Stimulated activated naive CD8-positive, alpha-beta T cell treated with anti-CD3 and anti-CD28 coated beads, Interleukin-15, amount 100 ng/mL, for 72 hours (primary cell): ENCODE measurements at regions not wholly inside any gene's neighbourhood (a gene's known extent, or its start where the extent isn't known, plus 50 kb on each side); places are given as distances from the start of the nearest gene placed in this dataset.
"Not testable (repeated sequence)": the region's sequence is repeated elsewhere in the genome, so short reads cannot be mapped to it uniquely, and the experiment has no call there.

Experiments used
- ATAC-seq: fragments of 150-1000 bp; cut with Tn5 transposase; 2 replicates; pipeline ENCODE4 v1.10.0; 2021; ENCODE audit warnings: mild to moderate bottlenecking, moderate library complexity
- DNase-seq, 2 donors: peaks; one replicate each; pipeline ENCODE4 v3.0.0; 2021 to 2022
- H3K27ac Mint-ChIP-seq, 2 donors: one replicate each; pipeline ENCODE4 v1.8.0; 2022; ENCODE audit warnings: mild to moderate bottlenecking in 2 of 2, mixed read lengths in 2 of 2, moderate library complexity in 2 of 2
- H3K27me3 Mint-ChIP-seq: one replicate; pipeline ENCODE4 v1.8.0; 2022; ENCODE audit warnings: mixed read lengths
- H3K4me1 Mint-ChIP-seq: one replicate; pipeline ENCODE4 v1.8.0; 2022; ENCODE audit warnings: mild to moderate bottlenecking, mixed read lengths
- H3K4me3 Mint-ChIP-seq, 2 donors: one replicate each; pipeline ENCODE4 v1.8.0; 2022; ENCODE audit warnings: mild to moderate bottlenecking in 2 of 2, mixed read lengths in 2 of 2, moderate library complexity in 1 of 2
- H3K9me3 Mint-ChIP-seq, 2 donors: one replicate each; pipeline ENCODE4 v1.8.0; 2022; ENCODE audit warnings: mixed read lengths in 2 of 2

DNA sequence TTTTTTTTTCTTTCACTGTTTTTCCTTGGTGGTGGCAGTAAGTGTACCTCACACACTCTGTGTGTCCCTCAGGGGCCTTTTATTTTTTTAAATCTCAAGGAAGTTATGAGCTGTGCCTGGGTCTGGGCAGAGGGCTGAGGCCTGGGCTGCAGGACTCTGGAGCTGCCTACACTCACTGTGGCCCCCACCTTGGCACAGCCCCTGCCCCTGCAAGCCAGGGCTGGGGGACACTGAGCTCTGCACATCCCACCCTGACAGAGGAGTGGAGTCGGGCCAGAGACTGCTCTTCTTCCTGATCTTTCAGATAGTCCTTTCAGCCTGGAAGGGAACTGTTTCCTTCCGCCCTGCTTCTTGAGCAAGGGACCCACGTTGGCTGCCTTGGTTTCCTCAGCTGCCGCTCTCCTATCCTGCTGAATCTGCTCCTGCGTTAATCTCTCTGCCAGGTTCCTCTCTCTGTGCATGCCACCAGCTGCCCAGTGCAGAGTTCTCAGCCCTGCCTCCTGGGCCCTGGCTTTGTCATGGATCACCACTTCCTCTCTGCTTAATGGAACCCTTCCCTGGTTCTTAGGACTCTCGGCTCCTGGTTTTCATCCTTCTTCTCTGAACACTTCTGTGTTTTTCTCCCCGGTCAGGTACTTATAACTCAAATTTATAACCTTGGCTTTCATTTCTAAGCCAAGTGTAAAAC lies 502.3 kb downstream of the DIRAS2 start:
- Mint-ChIP-seq H3K27ac (peak overlapping the region in 1 of 2 donors; percentile 83), H3K27me3 (peaks cover 24% of the 10 kb centered on the region), H3K4me3 (no peak overlapping the region), H3K4me1 (no peaks in the 10 kb centered on the region), H3K9me3 (no peaks in the 10 kb centered on the region)
- ATAC-seq (no peak), DNase-seq (no peak)

DNA sequence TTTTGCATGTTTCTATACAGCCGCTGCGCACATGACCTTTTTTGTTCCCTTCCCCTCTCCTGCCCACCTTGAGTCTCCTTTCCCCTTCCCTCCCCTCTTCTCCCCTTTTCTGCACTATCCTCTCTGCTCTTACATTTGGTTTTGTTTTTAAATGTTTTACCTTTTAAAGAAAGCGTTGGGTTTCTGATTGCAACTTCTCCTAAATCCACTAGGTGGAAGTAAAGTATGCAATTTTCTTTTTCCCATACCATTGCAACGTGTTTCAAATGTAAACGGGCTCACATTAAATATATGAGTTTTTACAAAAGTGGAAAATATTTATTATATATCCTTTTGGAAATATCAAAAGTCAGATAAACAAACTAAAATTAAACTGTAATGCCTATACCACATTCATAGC lies 500.9 kb downstream of the DIRAS2 start:
- Mint-ChIP-seq H3K4me3 (no peak overlapping the region), H3K27ac (no peak overlapping the region), H3K27me3 (peaks cover 24% of the 10 kb centered on the region), H3K9me3 (no peaks in the 10 kb centered on the region), H3K4me1 (no peaks in the 10 kb centered on the region)
- DNase-seq (no peak), ATAC-seq (no peak)

DNA sequence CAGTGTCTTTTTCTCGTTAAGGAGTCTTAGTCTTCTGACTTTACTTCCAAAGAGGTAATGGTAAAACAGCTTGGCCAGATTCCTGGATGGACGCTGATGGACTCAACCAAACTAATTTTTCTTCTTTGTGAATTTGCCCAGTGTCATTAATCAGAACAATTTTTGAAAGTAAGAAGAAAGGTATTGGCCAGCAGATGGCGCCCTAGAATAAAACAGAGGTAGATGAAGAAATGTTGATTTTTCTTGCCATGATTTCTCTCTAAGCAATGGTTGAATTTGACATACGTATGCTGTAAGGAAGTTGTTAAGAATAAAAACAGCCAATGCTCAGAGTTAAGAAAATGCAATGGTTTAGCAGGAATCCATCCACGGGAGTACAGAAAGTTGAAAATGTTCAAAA lies 500.0 kb downstream of the DIRAS2 start:
- H3K4me1 Mint-ChIP-seq, result no peaks in the 10 kb centered on the region
- H3K27me3 Mint-ChIP-seq, result peaks cover 29% of the 10 kb centered on the region
- no peak overlapping the region for H3K4me3 Mint-ChIP-seq
- peak; percentile 28 to 31 for DNase-seq
- no peaks in the 10 kb centered on the region for H3K9me3 Mint-ChIP-seq
- no peak overlapping the region for H3K27ac Mint-ChIP-seq
- ATAC-seq, result no peak

DNA sequence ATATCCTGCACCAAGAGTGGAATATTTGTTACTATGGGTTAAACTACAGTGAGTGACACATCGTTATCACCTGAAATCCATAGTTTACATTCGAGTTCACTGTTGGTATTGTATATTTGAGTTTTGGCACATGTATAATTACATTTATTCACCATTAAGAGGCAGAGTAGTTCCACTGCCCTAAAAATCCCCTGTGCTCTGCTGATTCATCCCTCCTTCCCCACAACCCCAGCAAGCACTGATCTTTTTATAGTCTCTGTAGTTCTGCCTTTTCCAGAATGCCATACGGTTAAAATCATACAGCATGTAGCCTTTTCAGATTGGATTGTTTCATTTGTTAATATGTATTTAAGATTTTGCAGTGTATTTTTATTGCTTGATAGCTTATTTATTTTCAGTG lies 495.2 kb downstream of the DIRAS2 start:
- peaks cover 9% of the 10 kb centered on the region for H3K27me3 Mint-ChIP-seq
- H3K9me3 Mint-ChIP-seq, result no peaks in the 10 kb centered on the region
- H3K4me1 Mint-ChIP-seq, result no peaks in the 10 kb centered on the region
- no peak overlapping the region for H3K27ac Mint-ChIP-seq
- DNase-seq (no peak), ATAC-seq (no peak)
- H3K4me3 Mint-ChIP-seq, result no peak overlapping the region

DNA sequence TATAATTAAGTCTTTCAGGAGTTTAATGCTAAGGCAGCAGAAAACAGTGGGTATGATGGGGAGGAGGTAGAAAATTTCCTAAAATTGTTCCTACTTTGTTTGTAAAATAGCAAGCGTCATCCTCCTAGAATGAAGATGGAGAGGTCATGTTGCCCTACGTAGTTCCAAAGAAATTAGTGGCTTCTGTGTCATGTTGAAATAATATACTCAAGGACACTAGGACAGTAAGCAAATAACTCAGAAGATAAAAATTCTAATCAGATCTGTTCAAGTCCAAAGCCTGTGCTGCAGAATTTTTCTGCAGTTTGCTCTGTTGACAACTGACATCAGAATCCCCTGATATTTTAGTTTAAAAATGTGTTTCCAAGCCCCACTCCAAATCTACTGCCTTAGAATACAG lies 486.3 kb downstream of the DIRAS2 start:
- DNase-seq (no peak), ATAC-seq (no peak)
- H3K27ac Mint-ChIP-seq, result no peak overlapping the region
- no peaks in the 10 kb centered on the region for H3K4me1 Mint-ChIP-seq
- peaks cover 6% of the 10 kb centered on the region for H3K27me3 Mint-ChIP-seq
- H3K4me3 Mint-ChIP-seq, result no peak overlapping the region
- H3K9me3 Mint-ChIP-seq, result no peaks in the 10 kb centered on the region

DNA sequence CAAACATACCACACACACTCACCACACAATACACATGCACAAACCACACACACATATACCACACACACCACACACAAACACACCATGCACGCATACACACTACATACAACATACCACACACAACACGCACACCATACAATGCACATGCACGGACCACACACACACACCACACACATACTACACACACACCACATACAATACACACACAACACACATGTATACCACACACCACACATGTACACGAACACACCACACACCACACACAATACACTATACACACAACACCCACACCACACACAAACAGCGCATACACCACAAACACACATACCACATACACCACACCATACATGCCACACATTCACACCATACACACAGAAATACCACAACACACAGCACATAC lies 480.3 kb downstream of the DIRAS2 start:
- DNase-seq (no peak), ATAC-seq (no peak)
- Mint-ChIP-seq H3K27ac (no peak overlapping the region), H3K27me3 (no peaks in the 10 kb centered on the region), H3K9me3 (no peaks in the 10 kb centered on the region), H3K4me3 (no peak overlapping the region), H3K4me1 (no peaks in the 10 kb centered on the region)

DNA sequence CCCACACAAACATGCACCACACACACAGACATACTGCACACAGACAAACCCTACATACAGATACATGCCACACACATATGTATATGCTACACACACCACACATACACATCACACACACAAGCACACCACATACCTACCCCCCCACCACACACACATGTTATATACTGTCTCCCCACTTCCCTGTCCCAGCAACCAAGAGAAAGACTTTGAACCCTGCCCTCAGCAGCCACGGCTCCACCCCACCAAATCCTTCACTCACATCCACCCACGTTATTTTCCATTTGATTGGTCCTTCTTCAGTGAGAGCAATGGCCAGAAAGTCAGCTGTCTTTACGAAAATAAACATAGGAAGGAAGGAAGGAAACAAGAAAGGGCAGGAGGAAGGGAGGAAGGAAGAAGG lies 479.8 kb downstream of the DIRAS2 start:
- no peaks in the 10 kb centered on the region for H3K9me3 Mint-ChIP-seq
- no peak for ATAC-seq
- H3K4me3 Mint-ChIP-seq, result no peak overlapping the region
- H3K27me3 Mint-ChIP-seq, result no peaks in the 10 kb centered on the region
- no peaks in the 10 kb centered on the region for H3K4me1 Mint-ChIP-seq
- no peak for DNase-seq
- H3K27ac Mint-ChIP-seq, result no peak overlapping the region

DNA sequence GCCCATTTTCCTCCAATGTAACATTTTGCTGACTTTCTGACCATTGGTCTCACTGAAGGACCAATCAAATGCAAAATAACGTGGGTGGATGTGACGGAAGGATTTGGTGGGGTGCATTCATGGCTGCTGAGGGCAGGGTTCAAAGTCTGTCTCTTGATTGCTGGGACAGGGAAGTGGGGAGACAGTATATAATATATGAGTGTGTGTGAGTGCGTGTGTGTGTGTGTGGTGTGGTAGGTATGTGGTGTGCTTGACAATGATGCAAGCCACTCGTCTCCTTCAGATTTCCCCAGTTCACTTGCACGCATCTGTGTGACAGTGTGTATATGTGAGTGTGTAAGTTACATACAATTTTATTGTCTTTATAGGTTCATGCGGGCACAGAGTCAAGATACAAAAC lies 477.3 kb downstream of the DIRAS2 start:
- Mint-ChIP-seq H3K27ac (no peak overlapping the region), H3K4me3 (no peak overlapping the region), H3K9me3 (no peaks in the 10 kb centered on the region), H3K27me3 (no peaks in the 10 kb centered on the region), H3K4me1 (no peaks in the 10 kb centered on the region)
- DNase-seq (no peak), ATAC-seq (no peak)

DNA sequence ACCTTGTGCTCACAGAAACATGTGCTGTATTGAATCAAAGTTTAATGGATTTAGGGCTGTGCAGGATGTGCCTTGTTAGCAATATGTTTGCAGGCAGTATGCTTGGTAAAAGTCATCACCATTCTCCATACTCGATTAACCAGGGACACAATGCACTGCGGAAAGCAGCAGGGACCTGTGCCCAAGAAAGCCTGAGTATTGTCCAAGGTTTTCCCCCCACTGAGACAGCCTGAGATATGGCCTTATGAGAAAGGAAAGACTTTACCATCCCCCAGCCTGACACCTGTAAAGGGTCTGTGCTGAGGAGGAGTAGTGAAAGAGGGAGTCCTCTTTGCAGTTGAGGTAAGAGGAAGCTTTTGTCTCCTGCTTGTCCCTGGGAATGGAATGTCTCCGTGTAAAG lies 476.2 kb downstream of the DIRAS2 start:
- H3K27ac Mint-ChIP-seq, H3K4me1 Mint-ChIP-seq, H3K4me3 Mint-ChIP-seq, H3K27me3 Mint-ChIP-seq, DNase-seq, ATAC-seq, H3K9me3 Mint-ChIP-seq: not testable (repeated sequence)

DNA sequence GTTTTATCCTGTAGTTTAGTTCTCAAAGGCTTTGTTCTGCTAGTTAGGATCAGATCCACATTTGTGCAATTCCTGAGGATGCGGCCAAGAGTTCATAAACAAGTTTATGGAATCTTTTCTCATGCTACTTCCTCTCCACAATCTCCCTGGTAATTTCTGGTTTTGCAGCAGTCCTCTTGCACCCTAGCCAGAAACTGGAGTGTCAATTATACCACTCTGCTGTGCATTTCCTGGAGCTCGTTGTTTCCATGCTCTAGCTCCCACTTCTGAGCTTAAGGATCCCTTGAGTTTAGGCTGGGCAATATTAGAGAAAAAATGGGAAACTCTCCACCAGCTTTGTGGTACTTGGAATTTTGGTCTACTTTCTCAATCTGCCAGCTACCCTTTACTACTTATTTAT lies 474.7 kb downstream of the DIRAS2 start:
- H3K9me3 Mint-ChIP-seq, result peaks cover 11 to 14% of the 10 kb centered on the region in 2 donors
- no peaks in the 10 kb centered on the region for H3K27me3 Mint-ChIP-seq
- no peak overlapping the region for H3K4me3 Mint-ChIP-seq
- H3K27ac Mint-ChIP-seq, result no peak overlapping the region
- no peak for ATAC-seq
- no peaks in the 10 kb centered on the region for H3K4me1 Mint-ChIP-seq
- DNase-seq, result no peak

DNA sequence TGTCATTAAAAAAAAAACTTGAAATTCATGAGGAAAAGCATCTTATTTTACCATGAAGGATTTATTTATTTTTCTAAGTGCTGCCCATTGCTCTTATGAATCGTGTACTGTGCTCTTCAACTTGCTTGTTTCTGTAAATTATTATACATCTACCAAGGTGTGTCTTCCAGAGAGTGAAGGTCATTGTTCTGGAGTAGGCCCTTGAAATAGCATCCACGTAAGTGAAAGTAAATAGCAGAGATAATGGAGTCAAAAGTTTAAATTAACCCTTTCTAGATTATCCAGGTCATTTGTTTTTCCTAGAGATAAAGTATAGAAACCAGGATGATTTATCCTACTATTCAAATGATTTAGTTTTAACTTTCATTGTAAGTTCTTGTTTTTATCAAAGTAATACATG lies 473.1 kb downstream of the DIRAS2 start:
- Mint-ChIP-seq H3K4me3 (no peak overlapping the region), H3K4me1 (no peaks in the 10 kb centered on the region), H3K9me3 (peaks cover 11 to 14% of the 10 kb centered on the region in 2 donors), H3K27me3 (no peaks in the 10 kb centered on the region), H3K27ac (no peak overlapping the region)
- no peak for ATAC-seq
- DNase-seq, result no peak

DNA sequence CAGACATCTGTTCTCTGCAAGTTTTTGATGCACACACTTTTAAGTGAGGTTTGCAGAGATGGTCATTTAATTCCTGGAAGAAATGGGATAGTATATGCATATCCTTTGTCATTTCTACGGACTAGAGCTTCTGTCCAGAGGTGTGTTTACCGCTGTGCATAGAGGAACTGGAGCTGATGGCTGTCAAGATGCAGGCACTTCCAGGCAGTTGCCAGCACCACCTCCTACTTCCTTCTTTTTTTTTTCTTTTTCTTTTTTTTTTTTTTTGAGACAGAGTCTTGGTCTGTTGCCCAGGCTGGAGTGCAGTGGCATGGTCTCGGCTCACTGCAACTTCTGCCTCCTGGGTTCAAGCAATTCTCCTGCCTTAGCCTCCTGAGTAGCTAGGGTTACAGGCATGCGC lies 468.7 kb downstream of the DIRAS2 start:
- DNase-seq, H3K4me1 Mint-ChIP-seq, H3K4me3 Mint-ChIP-seq, ATAC-seq, H3K27me3 Mint-ChIP-seq, H3K27ac Mint-ChIP-seq: not testable (repeated sequence)
- H3K9me3 Mint-ChIP-seq, result peaks cover 11 to 14% of the 10 kb centered on the region in 2 donors

DNA sequence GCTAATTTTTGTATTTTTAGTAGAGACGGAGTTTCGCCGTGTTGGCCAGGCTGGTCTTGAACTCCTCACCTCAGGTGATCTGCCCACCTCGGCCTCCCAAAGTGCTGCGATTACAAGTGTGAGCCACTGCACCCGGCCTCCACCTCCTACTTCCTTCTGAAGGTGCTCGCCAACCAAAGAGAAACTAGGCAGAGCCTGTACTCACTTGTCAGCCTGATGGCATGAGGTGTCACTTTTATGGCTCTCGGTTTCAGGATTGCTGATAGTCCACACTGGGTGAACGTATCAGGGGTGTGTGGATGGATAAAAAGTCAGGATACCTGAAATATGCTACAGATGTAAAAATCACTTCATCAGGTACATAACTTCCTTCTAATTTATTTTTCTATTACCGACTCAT lies 468.3 kb downstream of the DIRAS2 start:
- ATAC-seq, H3K4me1 Mint-ChIP-seq, H3K27me3 Mint-ChIP-seq, H3K27ac Mint-ChIP-seq, H3K4me3 Mint-ChIP-seq, DNase-seq: not testable (repeated sequence)
- peaks cover 11 to 14% of the 10 kb centered on the region in 2 donors for H3K9me3 Mint-ChIP-seq

DNA sequence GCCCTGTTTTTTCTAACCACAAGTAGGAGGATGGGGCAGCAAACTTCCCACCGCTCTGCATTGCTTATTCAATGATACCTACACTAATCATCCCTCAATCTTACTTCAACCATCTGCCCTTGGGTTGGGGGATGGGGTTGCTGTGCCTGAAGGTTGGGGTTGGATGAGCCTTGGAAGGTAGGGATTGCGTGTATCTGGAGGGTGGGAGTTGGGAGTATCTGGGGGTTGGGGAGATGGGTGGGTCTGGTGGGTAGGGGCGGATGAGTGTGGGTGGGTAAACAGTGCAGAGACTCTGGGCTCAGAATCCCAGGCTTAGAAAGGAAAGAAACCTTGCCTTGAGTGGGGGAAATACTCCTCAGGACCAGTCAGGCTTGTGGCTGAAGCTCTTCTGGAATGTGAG lies 467.4 kb downstream of the DIRAS2 start:
- Mint-ChIP-seq H3K27ac (peak overlapping the region in 1 of 2 donors; percentile 24), H3K27me3 (no peaks in the 10 kb centered on the region), H3K9me3 (peaks cover 11 to 14% of the 10 kb centered on the region in 2 donors), H3K4me1 (no peaks in the 10 kb centered on the region), H3K4me3 (no peak overlapping the region)
- DNase-seq (no peak), ATAC-seq (no peak)

DNA sequence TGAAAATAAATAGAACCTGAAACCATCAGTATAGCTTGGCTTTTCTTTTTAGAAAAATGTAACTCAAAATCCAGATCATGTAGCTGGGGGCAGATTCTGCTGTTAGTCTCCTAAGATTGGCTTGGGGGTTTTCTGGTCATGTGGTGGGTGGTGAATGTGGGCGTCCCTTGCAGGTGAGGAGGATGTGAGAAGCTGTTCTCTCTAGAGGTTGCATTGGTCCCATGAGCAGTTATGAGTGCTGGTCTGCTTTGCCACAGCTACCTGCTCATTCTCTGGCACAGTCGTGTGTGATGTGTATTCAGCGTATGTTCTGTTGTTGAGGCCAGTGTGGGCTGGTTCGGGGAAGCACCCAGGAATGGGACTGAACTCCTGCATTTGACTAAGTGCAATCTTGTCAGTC lies 466.8 kb downstream of the DIRAS2 start:
- no peak overlapping the region for H3K27ac Mint-ChIP-seq
- H3K4me3 Mint-ChIP-seq, result no peak overlapping the region
- peaks cover 8 to 10% of the 10 kb centered on the region in 2 donors for H3K9me3 Mint-ChIP-seq
- no peak for DNase-seq
- no peaks in the 10 kb centered on the region for H3K4me1 Mint-ChIP-seq
- H3K27me3 Mint-ChIP-seq, result no peaks in the 10 kb centered on the region
- ATAC-seq, result no peak

DNA sequence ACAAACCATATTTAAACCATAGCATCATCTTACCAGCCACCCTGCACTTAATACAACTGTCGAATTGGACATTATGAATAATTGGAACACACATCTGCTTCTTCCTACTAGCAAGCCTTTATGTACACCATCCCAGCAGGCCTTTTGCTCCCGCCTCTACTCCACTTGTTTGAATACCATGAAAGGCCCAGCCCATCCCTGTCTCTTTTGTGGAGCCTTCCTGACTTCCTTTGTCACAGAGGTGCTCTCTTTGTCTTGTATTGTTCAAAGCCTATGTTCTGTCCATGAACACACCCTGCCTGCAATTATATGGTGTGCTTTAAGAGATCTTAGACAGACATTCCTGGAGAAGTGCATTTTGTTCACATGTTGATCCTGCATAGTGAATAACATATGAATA lies 465.7 kb downstream of the DIRAS2 start:
- Mint-ChIP-seq H3K4me3 (no peak overlapping the region), H3K9me3 (peaks cover under 1 to 2% of the 10 kb centered on the region in 2 donors), H3K27ac (no peak overlapping the region), H3K27me3 (no peaks in the 10 kb centered on the region), H3K4me1 (no peaks in the 10 kb centered on the region)
- no peak for ATAC-seq
- DNase-seq, result no peak

DNA sequence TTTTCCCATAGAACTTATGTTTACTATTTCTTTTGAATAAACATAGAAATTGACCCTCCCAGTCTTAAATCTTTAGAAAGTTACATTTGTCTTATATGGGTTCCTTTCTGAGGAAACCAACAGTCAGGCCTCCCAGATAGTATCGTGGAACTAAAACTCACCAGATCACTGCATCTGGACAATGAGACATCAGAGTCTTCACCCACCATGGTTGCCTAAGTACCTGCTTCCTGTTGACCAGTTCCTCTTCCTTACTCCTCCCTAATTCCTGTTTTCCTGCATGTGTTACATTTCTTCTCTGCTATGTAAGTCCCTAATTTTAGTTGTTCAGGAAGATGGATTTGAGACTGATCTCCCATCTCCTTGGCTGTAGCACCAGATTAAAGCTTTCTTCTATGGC lies 462.2 kb downstream of the DIRAS2 start:
- no peak overlapping the region for H3K4me3 Mint-ChIP-seq
- DNase-seq, result no peak
- no peak for ATAC-seq
- H3K27me3 Mint-ChIP-seq, result no peaks in the 10 kb centered on the region
- H3K27ac Mint-ChIP-seq, result no peak overlapping the region
- no peaks in the 10 kb centered on the region for H3K9me3 Mint-ChIP-seq
- H3K4me1 Mint-ChIP-seq, result no peaks in the 10 kb centered on the region
